HuH-7.5 (cell line): ENCODE measurements at regions not wholly inside any gene's neighbourhood (a gene's known extent, or its start where the extent isn't known, plus 50 kb on each side); places are given as distances from the start of the nearest gene placed in this dataset.
A peak's percentile ranks its signal among the peaks of the same experiment; 100 is the strongest.
"Not testable (repeated sequence)": the region's sequence is repeated elsewhere in the genome, so short reads cannot be mapped to it uniquely, and the experiment has no call there.

Source experiments
- DNase-seq: peaks from one replicate; pipeline ENCODE4 v3.0.0; 2011; ENCODE audit warnings: low spot score

DNA sequence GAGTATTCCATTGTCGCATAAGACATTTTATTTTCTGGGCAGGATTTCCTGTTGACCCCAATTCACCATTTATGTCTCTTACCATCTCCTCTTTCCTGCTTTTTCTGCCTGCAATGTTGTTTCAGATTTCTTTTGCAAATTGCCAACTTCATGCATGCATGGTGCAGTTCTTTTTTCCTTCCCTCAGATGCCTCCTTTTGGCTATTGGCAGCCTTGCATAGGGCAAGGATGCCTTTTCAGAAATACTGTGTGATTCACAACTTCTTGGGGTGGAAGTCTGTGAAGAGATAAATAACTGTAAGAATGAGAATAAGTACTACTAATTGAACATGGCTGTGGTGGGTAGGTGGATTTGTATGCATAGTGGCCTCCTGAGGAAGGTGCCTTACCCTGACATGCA lies 116.7 kb downstream of the SOX4 start:
- DNase-seq = no peak

DNA sequence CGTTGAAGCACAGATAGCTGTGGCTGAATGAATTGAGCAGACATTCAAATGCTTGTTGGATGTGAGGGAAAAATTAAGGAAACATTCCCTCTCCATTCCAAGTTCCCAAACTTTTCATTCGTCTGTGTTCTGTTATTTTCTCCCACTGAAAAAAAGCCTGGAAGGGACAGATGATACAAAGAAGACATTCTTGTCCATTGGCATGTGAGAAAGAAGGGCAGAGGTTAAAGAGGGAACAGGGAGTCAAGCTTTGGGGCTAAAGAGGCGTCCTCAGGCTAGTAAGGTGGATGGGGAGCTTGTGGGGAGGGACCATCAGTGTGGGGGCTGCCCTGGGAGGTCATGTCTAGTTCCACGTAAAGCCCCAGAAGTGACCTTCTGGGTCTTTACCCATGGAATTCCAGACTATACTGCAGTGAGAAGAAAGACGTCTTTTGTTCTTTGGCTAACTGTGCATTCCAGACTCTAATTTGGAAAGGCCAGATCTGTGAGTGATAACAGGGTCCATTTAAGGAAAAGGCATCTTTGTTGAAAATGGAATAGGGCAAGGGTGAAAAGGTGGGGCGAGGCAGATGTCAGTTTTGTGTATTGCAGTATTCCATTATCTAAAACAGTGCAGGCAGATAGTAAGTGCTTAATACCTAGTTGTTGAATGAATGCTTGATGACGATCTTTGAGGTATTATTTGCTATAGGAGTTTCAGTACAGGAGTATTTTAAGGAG lies 117.5 kb downstream of the SOX4 start:
- peak; percentile 12 for DNase-seq

DNA sequence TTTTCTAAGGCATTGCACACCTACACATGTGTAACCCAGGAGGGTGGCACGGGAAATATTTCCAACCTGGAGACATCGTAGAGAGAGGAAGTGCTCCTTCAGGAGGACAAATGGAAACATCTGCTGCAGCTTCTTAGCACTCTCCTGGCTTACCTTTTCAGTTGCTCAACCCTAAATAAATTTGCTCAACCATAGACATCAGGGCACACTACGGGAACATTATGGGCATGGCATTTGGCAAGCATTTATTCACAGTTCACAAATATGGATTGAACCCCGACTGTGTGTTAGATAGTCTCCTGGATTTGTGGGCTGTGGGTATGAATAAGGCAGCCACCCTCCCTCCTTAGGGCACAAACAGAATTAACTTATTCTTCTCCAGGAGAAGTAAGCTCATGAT lies 118.7 kb downstream of the SOX4 start:
- no peak for DNase-seq

DNA sequence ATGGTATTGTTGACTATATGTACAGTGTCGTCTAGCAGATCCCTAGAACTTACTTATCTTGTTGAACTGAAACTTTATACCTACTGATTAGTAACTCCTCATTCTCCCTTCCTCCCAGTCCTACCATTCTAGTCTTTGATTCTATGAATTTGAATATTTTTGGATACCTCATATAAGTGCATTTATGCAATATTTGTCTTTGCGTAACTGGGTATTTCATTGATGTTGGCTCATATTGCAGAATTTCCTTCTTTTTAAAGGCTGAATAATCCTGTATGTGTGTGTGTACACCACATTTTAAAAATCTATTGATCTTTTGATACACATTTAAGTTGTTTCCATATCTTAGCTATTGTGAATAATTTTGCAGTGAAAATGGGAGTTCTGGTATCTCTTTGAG lies 119.9 kb downstream of the SOX4 start:
- DNase-seq = no peak

DNA sequence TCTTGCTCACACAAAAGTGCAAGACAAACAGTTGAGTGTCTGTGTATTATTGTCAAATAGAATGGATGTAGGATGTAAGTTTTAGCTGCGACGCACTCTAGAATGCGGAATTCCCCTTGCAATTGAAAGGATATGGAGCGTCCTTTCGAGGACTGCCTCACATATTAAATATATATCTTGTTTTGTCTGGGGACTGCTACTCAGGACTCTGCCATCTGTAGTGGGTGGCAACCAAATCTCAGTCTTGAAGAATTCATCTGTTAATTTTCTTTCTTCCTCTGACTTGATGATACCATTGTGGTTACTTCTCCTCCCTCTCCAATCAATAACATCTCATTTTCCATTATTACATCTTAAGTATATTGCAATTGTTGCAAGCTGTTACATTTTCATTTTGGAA lies 121.6 kb downstream of the SOX4 start:
- DNase-seq = no peak

DNA sequence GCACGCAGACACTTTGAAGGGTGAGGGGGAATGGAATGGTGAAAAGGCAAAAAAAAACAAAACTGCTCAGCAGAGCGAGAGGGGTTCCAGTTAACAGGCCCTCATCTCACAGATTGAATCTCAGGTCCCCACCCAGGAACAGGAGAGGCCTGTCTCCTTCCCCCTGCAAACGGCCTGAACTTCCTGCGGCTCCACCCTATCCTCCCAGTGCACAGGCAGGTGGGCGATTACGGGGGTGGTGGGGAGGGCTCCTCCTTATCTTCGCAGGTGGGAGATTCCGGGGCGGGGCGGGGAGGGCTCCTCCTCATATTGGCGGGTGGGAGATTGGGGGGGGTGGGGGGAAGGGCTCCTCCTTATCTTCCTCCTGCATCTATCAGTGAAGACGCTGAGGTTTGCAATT lies 129.0 kb downstream of the SOX4 start:
- DNase-seq = no peak

DNA sequence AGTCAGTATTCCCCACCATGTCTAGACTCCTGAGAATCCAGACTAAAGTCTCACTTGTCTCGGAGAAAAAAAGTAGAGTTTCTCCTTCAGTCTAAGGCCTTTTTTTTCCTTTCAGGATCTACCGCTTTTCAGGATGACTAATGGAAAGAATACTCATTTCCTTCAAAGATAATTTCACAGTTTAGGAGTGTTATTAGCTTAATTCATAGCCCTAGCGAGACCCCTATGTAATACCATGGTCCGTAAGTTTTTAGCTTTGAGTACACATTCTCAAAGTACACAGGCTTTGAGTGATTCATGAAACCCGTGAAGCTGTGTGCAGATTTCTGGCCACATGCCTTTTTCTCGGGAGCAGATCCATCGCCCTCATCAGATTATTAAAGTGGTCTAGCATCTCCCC lies 133.1 kb downstream of the SOX4 start:
- no peak for DNase-seq

DNA sequence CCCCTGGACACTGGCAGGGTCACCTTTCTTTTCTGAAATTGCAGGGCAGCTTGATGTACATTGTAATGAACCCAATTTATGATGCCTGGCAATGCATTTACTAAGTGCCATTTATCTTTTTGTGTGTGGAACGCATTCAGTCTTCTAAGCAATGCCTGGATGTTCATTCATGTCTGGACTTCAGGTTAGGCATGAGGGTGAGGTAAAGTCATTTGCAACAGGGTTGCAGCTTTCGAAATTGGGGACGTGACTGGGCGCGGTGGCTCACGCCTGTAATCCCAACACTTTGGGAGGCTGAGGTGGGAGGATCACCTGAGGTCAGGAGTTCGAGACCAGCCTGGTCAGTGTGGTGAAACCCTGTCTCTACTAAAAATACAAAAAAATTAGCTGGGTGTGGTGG lies 134.6 kb downstream of the SOX4 start:
- DNase-seq = no peak

DNA sequence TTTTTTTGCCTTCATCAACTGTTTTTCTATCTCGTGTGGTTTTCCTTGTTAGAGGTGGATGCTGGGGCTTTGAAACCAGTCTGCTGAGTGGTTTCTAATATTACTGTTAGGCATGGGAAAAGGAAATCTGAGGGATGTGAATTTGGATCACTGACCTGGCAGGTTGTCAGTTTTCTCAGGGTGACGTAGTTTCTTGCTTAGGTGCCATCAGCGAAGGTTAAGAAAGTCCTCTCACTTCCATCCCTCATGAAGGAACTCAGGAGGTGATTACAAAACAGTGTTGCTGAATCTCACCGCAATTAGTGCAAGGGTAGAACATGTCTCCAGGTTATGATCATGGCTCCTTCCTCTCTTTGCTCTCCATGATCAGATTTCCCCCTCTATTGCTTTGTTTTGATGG lies 135.9 kb downstream of the SOX4 start:
- DNase-seq = no peak

DNA sequence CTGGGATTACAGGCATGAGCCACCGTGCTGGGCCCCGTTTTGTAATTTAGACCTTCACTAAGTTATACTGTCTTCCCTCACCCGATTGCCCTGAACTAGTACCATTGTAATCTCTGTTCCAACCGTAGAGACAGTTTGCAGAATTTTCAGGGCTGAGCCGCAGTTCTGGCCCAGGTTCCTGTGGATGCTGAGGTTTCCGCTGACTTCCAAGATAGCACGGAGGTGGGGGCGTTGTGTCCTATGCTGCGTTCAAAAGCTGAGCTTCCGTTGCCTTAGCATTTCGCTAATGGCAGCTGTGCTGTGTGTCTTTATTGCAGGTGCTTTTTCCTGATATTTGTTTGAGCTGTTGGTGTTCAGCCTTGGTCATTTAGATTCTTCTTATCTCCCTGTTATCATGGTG lies 137.0 kb downstream of the SOX4 start:
- no peak for DNase-seq

DNA sequence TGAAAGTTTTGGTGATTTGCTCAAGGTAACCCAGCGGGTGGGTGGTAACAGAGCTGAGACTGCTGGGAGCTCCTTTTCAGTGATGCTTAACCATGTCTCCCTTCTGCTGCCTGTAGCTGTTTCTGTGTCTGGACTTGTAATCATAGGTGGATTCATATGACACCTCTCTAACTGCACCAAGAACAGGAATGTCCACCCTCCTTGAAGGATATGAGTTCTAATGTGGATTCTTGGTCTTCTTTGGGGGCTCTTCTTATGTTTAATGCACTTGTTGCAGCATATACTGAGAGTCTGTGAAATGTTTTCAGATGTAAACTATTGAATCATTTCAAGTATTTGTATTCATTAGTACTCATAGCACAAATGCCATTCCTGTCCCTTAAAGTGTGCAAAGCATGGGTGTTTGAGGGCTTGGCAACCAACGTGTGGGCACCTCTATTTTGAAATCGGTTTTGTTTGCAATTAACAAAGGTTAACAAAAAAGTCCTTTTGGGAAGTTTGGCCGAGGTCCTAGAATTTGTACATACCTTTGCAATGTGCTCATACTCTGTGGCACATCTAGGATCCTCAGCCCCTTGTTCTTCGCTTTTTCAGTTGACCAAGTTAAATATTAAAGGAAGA lies 138.0 kb downstream of the SOX4 start:
- no peak for DNase-seq

DNA sequence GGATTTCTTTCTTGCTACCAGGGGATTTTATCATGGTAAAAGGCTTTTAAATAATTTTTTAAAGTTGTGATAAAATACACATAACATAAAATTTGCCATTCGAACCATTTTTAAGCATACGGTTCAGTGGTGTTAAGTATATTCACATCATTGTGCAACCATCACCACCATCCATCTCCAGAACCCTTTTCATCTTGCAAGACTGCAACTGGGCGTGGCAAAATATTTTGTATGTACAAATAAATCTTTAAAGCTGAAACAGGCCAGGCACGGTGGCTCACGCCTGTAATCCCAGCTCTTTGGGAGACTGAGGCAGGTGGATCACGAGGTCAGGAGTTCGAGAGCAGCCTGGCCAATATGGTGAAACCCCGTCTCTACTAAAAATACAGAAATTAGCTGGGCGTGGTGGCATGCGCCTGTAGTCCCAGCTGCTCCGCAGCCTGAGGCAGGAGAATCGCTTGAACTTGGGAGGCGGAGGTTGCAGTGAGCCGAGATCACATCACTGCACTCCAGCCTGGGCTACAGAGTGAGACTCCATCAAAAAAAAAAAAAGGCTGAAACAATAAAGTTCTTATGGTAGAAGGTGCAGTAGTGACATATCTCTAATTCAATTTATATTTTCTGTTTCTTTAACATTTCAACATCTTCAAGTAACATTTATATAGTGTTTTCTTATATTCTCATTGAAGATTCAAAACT lies 138.6 kb downstream of the SOX4 start:
- DNase-seq = not testable (repeated sequence)

DNA sequence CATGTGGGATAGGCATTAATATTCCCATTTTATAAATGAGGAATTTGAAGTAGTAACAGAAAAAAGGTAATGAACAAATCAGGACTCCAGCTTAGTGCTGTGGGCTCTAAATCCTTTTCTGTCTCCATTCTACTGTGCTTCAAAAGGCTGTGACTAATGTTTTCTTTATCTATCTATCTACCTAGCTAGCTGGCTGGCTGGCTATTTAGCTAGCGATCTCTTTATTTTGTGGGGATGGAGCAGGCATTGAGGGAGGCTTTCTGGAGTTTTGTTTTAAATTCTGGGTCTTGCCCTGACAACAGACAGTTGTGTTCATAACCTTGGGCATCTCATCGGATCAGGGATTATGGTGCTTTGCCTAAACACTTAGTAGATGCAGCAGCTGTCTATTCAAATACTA lies 139.2 kb downstream of the SOX4 start:
- no peak for DNase-seq

DNA sequence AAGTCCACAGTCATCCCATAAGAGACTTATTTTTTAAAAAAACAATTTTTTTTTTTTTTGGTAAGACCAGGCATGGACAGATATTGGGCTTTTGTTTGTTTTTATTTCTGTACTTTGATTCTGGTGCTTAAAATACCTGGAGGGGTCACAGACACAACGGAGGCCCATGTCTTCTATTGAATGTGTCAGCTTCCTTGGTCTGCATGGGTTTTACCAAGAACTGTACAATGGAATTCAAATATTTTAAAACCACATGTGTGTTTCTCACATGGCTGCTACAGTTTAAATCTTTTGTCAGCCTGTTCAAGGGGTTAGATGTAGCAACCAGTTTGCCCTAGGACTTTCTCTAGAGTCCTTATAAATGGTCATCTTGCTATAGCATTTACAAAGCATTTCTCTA lies 139.8 kb downstream of the SOX4 start:
- DNase-seq = no peak

DNA sequence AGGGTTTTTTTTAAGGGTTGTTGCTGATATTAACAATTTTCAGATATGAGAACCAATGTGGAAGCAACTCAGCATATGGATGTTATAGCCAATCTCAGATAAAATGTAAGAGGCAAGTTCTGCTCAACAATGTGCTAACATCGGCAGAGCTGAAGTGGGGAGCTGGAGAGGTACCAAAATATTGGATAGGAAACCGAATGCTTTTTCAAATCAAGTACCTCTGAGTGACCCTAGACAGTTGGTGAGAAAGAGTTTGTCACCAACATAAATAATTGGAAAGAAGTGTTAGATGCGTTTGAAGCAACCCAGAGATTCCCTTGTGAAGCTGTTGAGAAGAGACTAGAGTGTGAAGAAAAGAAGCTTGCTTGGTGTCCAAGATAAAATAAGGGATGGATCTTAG lies 140.7 kb downstream of the SOX4 start:
- DNase-seq = no peak

DNA sequence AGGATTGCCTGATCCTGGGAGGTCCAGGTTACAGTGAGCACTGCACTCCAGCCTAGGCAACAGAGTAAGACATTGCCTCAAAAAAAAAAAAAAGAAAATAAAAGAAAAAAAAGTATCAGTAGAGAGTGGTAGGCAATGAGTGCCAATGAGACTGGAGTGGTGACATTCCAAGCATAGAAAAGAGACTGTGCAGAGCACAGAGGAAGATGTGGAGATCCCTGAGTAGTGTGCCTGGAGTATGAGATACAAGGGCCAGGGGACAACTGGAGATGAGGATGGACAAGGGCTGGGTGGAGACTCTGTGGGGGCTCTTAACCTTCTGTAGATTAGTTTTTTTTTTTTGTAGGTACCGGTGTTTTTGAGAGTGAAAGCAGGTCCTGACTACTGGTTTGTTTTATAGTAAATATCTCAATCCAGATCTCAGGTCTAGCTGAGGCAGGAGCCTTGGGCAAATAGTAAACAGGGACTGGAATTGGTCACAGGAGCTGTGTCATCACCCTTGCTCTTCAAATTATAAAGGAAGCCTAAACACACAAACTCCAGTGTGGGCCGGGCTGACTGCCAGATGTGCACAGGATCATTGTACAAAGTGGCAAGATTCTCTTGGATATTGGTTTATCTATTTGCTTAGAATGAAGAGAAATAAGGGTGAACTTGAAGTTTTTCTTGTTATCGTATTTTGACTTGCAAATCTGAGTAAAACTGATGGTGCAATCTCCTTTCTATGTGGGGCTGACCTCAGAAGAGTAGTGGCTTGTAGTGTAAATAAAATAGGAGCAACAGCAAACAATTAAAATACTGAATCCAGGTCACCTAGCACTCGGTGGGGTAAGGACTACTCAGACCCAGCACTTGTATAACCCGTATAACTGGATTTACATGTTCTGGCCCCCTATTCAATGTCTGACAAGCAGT lies 144.9 kb downstream of the SOX4 start:
- DNase-seq = no peak

DNA sequence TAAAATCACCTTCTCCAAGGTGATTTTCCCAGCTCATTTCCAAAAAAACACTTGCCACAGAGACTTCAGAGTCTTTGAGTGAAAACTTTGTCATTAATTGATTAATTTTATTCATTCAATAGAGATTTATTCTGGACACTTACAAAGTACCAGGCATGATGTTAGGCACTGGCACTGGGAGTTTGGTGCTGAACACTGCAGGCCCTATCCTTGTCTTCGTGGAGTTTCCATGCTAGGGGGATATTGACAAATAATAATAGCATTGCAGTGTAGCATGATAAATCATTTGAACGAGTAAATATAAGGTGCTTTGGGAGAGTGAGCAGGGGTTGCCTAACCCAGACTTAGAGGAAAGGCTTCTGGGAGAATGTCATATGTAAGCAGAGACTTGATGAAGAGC lies 145.7 kb downstream of the SOX4 start:
- DNase-seq = no peak

DNA sequence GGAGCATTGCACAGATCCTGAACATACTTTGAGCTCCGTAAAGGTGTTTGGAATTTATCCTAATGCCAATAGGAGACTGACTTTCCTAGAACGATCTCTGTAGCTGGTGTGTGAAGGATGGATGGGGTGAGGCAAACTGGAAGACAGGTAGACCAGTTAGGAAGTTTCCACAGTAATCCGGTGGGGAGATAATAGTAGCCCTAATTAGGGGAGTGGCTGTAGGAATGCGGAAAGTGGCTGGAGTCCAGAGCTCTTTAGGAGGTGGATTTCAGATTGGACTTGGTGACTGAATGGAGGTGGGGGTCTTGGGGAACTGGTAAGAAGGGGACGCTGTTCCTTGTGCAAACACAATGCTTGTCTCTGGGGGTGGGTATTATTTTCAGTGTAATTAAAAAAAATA lies 146.3 kb downstream of the SOX4 start:
- no peak for DNase-seq

DNA sequence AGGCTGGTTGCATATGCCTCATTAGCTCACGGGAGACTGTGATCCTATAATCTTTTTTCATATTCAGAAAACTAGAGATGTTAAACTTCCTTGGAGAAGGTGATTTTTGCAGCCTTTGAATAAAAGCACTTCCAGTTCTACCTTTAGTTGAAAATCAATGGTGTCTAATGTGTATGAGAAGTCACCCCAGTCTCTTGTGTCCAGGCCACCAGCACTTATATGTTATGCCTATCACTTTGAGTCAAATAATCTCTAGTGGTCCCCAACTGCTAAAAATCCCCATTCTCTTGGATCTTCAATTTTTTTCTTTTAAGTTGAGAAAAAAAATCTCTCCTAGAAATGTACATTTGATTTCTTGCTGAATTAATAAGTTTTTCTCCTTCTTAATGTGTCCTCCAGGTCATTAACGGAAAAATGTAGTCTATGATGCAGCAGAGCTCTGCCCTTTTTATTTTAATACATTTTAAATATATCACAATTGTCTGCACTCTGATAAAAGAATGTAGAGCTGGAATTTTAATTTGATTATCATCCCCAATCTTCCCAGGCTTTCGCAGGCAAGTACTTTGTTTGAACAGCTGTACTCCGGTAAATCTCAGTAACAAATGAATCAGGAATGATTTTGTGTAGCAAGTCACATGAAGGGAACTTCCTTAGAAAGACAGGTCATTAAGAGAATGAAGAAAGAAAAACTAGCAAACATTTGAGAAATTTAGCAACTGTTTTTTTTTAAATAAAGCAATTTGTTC lies 147.0 kb downstream of the SOX4 start:
- no peak for DNase-seq

DNA sequence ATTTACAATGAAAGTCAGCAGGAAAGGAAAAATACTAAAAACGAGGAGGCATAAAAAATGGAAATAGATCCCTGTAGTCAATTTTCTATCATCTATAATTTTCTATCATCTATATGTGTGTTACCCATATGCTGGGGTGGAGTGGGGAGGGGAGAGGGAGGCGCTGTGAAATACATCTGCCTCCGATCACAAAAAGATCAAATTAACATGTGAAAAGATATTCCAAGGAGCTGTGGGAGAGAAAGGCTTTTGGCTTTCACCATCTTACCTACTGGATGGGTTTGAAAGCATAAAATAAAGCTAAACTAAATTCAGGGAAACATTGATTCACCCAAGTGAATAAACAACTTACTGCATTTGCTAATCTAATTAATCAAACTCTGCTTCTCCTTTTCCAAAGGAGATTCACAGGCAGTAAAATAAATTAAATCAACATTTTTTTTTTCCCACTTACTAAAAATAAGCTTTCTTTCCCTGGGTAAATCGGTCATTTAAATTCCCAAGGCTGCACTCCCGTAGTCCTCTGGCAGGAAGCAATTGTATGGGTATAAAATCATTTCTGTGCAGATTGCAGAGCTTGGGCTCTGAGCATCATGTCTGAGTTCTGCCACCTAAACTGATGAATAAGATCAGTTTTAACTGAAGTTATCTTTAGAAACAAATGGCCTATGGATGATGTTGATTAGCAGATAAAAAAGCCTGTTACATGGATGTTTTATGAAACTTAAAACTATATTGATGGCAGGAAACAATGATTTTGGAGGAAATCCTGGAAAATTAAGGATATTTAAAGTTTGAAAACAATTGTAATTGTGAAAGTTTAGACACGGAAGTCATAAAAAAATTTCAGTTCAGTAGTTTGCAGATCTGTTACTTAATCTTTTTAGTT lies 147.9 kb downstream of the SOX4 start:
- no peak for DNase-seq

DNA sequence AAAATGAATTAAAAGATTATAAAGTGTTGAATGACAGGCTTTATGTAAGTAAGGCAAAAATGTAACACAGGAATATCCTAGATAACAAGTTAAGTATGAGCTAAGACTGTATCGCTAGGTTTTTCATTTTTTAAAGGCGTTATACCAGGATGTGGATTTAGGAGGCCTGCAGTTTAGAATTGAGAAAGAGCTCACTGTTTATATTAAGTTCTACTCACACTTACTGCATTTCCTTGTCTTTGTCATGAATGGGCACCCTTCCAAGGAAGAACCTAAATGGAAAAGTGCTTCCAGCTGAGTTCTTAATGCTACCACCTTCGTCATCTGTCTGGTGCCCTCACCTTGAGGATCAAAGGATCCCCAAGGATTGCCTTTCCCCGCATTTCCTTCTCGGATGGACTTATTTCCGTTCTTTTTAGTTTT lies 148.7 kb downstream of the SOX4 start:
- no peak for DNase-seq
